Stimulated activated CD4-positive, alpha-beta T cell treated with anti-CD3 and anti-CD28 coated beads, Interleukin-12 subunit alpha, Interleukin-12 subunit beta, amount 100 ng/mL, for 48 hours (primary cell): ENCODE measurements at regions not wholly inside any gene's neighbourhood (a gene's known extent, or its start where the extent isn't known, plus 50 kb on each side); places are given as distances from the start of the nearest gene placed in this dataset.
"Not testable (repeated sequence)": the region's sequence is repeated elsewhere in the genome, so short reads cannot be mapped to it uniquely, and the experiment has no call there.

ENCODE experiments used
- DNase-seq, 3 donors: peaks; one replicate each; pipeline ENCODE4 v3.0.0-alpha.2; 2020; ENCODE audit warnings: low read depth in 2 of 3, low spot score in 1 of 3

DNA sequence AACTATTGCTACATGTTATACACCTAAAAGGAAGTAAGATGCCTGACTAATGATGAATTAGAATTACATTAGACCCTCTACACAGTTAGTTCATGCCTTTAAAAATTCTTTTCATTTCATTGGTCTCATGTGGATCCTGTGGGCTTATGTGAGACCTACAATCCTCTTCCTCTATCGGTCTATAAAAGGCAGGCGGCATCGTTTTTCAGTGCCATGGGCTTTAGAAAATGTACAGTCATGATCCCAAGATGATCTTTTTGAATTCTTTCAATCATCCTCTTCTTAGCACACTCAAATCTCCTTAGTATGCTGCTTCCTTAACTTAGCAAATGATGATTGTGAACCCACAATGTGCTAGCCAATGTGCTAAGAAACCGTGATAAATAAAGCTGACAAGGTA, 193.9 kb downstream of the ZNF608 start:
- no peak for DNase-seq

DNA sequence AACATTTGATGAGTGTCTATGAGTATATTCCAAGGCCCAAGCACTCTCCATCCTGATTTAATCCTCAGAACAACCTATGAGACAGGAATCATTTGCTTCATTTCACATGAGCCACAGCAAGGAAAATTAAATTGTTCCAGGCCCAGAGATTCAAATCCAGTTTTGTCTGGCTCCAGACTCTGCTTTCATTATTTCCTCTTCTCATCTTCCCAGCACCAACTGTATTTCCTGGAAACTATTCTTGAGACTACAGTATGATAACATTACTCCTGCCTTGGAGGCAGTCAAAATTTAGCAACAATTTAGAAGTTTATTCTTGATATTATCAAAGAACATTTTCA, 194.5 kb downstream of the ZNF608 start:
- no peak for DNase-seq

DNA sequence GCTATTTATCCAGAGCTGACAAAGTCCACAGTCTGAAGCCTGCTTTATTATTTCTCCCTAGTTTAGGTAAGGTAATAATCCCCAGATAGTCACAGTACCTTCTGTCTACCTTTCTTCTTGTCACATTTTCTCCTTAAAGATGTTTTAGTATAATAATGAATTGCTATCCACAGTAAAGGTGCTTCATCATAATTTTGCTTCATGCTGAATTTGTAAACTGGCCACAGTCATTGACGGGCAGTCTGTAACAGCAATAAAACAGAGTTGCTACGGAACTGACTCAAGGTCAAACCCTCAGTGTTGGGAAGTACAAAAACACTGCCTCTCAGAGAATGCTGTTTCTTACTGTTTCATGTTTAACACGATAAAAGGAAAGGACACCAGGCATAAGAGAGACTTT, 195.7 kb downstream of the ZNF608 start:
- no peak for DNase-seq

DNA sequence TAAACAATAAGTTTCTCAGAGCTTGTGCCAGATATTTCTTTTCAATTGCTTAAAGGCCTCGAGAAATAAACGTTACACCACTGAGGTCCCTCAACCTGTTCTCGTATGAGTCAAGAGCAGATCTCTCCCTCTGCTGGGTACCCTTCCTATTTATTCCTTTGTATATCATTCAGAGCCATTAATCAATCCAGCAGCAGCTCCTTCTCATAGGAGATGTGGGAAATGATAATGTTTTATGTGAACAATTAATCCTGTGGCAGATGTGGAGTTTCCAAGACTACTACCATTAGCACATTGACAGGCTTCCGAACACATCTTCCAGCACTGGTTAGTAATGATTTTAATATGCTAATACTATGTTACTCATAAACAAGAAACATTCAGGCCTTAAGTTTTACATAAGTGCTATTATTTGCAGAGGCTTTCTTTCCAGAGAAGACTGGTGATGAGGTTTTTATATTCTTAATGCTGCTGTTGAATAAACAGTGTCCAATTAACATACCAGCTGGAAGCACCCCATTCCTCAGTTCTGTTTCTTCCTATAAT, 196.5 kb downstream of the ZNF608 start:
- no peak for DNase-seq

DNA sequence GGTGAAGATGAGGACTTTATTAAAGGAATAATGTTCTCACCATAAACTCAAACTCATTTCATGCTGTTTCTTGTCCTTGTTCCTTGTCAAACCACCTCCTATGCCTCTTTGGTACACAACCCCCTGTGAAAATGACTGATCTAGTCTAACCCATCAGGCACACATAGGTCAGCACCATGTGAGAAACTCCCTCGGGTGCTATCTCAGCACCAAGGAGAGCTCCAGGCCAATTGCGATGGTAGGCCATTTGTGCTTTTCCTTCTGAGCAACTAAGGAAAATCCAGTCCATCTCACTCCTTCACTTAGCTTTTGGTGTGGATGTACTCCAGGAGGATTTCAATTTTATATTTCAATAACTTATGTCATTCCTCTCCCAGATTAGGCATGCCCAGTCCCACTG, 199.8 kb downstream of the ZNF608 start:
- no peak for DNase-seq

DNA sequence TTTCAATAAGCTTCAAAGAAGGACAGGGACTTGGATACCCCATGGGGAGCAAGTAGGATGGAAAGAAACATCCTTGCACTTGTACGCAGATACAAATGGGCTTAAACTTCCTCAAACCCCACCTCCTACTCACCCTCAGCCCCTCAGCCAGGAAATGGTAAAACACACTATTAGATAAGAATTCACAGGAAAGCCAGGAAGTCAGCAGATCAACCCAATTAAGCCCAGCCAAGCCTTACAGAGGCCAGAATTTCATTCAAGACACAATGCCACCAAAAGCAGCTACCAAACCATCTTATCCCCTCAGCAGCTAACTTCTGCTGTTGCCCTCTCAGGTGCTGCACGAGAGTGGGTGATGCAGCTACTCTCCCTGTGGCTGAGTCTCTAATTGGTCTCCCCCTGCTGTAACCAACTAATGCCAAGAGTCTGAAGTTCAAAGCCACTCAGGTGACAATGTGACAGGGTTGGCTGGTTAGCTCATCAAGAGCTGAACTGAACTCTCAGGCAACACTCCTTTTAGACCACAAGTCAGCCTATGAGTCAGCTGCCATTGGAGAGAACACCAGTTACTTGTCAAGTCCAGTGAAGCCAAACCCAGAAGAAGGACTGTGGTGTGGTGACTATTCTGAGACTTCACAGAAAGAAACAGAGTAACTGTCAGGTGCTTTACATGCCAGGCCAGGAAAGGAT, 201.9 kb downstream of the ZNF608 start:
- DNase-seq = no peak

DNA sequence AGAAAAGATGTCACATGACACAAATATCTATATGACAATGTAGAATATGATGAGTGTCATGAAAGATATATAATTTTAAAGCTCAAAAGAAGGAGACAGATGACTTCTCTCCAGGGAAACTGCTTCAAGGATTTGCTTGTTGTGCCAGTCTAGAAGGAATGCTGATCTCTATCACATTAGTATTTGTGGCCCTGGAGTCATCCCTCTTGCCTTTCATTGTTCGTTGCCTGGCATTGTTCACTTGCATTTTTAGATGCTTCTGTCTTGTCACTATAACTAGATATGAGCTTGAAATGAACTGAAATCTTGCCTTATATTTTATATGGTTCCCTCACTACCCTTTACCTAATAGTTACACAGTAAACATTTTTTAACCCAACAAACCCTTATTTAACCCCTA, 207.5 kb downstream of the ZNF608 start:
- no peak for DNase-seq

DNA sequence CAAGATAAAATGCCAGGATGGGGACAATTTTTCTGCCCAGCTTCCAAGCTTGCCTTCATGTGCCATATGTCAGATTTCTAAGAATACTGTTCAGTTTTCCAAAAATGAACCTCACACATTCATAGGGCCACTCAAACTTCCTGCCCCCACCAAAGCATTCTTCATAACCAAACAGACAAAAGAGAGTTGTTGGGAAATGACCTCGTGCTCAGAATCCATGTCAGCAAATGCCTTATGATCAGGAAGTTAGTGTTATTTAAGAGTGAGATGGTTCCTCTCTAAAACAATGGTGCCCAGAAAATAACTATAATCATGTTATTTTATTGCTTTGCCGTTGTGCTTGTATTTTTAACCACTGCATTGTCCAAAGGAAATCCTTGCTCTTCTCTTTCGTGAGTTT, 208.2 kb downstream of the ZNF608 start:
- no peak for DNase-seq

DNA sequence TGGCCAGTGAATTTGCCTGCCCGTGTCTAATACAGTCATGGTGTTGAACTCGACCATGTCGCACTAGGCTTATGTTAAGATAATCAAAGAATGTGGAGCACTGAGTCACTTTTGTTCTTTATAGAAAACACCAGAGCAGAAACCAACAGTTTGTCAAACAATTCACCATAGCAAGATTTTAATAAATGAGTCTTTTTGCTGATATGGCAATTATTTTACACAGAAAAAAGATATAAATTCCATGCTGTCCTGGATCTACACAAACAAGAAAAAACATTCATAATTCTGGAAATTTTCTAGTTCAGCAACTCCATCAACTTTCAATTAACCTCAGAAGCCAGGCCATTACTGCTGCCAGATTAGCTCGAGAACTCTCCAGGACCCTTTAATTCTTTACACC, 208.9 kb downstream of the ZNF608 start:
- DNase-seq = no peak

DNA sequence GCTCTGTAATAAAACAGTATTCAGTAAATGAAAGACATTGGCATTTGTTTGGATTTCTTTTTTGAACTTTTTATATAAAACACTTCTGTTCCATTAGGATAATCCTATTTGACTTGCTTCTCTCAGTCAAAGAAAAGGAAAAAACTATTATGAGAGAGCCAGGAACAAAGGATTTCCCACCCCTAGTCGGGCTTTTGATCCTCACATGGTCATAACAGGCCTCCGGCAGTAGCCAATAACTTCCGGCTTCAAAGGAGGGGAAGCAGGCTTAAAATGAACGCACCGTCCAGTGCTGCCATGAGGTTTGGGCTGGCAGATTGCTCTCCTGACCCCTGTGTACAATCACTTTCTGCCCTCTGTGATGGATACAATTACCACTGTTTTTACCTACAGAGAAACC, 209.3 kb downstream of the ZNF608 start:
- no peak for DNase-seq

DNA sequence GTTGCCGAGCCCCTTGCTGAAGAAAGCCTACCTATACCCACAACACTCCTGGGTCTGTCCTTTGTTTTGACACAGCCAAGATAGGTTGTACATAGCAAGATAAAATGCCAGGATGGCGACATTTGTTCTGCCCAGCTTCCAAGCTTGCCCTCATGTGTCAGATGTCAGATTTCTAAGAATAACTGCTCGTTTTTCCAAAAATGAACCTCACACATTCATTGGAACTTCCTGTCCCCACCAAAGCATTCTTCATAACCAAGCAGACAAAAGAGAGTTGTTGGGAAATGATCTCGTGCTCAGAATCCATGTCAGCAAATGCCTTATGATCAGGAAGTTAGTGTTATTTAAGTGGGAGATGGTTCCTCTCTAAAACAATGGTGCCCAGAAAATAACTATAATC, 210.1 kb downstream of the ZNF608 start:
- DNase-seq = no peak

DNA sequence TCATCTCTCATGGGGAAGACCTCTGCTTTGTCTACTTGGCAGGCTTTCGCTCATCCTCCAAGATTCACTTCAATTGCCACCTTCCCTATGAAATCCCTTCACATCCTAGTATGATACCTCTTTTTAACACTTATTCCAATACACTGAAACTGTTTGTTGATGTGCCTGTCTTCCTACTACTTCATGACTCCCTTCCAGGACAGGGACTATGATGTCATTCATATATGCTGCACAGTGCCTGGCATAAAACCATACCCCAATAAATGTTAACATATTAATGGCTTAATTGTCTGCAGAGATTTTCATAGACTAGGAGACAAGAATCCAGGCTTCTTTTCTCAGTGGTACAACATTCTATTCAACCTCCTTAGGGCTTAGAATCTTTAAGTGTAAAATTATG, 215.5 kb downstream of the ZNF608 start:
- no peak for DNase-seq

DNA sequence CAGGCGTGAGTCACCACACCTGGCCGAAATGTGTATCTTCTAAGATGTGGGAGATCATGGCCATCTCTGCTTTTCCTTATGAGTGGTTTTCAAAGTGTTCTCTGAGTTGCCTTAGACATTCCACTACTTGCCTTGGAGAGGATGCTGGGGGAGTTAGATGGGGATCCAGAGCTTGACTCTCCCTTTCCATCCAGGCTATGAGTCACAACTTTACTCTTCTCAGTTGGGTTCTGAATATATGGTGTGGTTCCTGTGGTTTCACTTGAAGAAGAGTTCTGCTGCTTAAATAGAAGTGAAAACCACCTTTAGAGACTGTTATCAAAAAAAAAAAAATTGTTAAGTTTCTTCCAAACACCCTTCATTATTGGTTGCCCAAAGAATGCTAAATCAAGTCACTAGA, 217.6 kb downstream of the ZNF608 start:
- no peak for DNase-seq

DNA sequence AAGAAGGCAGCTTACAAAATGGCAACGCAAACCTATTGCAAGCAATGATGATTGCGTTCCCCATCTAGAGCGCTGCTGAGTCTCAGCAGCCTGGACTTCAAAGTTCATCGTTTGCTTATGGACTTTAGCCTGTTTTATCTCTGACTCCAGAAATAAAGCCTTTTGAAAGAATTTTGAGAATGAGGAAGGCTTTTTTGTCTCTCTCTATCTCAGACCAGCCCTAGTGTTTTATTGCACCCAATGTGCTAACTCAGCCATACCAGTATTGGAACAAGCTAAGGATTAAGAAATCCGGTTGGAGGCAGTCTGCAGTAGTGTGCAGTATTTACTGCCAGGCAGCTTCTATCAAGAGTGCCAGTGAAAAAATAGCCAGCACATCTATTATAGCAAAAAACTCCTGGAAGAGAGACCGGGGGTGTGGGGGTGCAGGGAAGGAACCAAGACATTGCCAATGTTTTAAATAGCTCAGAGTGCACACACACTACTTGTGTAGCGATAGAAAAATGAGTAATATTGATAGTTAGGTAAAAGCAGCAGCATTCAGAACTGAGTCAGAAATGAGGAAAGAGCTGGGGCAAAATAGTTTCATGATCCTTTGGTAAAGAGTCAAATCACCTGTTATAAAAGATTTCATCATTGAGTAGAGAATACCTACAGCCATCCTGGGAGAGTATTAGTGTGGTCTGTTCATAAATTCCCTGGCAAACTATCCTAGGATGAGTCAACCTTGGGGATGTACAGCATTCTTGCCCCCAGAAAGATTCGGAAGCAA, 219.0 kb downstream of the ZNF608 start:
- no peak for DNase-seq

DNA sequence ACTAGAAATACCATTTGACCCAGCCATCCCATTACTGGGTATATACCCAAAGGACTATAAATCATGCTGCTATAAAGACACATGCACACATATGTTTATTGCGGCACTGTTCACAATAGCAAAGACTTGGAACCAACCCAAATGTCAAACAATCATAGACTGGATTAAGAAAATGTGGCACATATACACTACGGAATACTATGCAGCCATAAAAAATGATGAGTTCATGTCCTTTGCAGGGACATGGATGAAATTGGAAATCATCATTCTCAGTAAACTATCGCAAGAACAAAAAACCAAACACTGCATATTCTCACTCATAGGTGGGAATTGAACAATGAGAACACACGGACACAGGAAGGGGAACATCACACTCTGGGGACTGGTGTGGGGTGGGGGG, 220.4 kb downstream of the ZNF608 start:
- not testable (repeated sequence) for DNase-seq

DNA sequence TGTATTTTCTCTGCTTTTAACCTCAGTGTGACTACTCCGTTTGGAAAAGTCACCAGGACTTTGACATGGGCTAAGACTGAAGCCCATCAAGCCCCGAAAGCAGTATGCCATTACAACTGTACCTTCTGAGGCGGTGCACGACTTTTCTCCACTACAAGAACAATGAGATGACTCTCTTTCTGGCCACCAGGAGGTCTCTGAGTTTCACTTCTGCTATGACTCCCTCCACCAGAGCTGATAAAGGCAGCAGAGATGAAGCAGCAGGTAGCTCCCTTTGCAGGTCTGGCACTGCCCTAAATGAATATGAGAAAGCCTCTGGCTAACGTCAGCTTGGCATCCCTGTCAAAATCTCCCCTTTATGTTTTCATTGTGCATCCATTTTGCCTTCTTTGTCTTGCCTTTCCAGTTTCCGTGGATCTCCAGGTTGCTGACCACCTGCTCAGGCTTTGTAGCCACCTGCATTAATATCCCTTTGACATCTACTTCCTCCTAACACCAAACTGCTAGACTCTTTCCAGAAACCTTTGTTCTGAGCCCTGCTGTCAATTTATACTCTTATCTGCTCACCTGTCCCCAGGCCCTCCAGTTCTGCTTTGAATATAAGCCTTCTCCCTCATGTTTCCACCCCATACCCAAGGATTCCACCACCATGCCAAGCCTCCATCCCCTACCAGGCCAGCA, 221.7 kb downstream of the ZNF608 start:
- DNase-seq = no peak

DNA sequence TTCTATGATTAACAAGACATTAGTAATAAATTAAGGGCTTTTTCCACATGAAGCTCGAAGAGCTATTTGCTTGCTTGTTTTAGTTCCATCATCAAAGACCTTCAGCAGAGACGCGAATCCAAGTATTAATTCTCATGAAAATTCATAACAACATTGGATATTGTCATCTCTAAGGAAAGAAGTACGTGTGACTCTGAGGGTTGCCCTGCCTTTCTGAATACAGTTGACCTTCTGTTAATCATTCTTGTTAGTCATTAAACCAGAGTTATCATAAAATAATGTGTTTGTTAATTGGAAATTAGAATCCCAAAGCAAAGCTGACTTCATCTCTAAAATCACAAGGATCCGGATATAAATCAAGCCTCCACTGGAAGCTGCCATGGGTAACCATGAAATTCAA, 222.5 kb downstream of the ZNF608 start:
- DNase-seq = no peak

DNA sequence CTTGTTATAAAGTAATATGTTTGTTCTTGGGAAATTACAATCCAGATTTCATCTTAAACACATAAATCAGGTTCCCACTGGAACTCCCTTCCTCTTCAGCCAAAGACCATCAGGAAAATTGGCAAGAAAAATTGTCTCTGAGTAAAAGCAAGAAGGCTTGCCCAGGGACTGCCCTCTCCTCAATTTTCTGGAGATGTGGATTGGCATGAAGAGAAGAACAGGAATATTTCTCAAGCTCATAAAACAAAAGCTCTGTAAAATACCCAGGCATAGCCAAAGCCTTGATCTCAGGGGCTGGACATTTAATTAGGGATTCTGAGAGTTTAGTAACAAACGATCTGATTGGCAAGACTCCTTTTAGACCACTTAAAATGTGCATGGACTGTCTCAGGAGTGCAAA, 223.4 kb downstream of the ZNF608 start:
- no peak for DNase-seq

DNA sequence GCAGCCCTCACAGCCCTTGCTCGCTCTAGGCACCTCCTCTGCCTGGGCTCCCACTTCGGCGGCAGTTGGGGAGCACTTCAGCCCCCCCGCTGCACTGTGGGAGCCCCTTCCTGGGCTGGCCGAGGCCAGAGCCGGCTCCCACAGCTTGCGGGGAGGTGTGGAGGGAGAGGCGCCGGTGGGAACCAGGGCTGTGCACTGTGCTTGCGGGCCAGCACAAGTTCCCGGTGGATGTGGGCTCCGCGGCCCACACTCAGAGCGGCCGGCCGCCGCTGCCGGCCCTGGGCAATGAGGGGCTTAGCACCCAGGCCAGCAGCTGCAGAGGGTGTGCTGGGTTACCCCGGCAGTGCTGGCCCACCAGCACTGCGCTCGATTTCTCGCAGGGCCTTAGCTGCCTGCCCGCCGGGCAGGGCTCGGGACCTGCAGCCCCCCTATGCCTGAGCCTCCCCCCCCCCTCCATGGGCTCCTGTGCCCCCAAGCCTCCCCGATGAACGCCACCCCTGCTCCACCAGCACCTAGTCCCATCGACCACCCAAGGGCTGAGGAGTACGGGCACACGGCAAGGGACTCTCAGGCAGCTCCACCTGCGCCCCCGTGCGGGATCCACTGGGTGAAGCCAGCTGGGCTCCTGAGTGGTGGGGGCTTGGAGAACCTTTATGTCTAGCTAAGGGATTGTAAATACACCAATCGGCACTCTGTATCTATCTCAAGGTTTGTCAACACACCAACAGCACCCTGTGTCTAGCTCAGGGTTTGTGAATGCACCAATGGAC, 224.8 kb downstream of the ZNF608 start:
- DNase-seq = no peak

DNA sequence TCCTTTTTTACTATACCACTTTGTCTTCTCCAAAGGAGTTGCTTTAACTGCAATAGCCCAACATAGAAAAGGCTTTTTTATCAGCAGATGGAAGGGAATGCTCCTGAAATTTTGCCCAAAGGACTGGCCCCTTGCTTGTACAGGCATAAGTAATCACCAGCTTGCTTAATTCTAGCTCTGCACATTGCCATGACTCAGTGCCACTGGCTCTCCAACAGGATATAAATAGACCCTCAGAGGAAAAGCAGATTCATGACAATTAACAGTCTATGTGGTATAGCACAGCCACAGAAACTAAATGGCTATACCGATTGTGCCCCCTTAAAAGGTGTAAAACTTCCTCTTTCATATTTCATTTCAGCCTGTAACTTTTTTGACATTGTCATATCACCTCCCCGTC, 227.0 kb downstream of the ZNF608 start:
- no peak for DNase-seq

DNA sequence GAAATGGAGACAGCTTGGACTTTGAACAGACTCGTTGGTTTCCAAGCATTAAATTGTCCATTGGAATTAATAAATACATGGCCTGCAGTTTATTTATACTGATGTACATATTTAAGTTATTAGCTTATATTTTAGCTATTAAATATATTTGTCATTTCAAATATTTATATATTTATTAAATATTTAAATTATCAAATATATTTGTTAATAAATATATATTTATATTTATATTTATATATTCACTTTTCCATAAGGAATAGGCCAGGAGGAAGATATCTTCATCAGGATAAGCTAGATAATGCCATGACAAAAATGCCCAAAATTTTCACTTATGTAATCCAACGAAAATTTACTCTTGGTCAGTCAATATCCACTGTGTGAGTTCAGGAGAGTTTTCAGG, 229.9 kb downstream of the ZNF608 start:
- DNase-seq = no peak
